ENCODE measurements at regions not wholly inside any gene's neighbourhood (a gene's known extent, or its start where the extent isn't known, plus 50 kb on each side); places are given as distances from the start of the nearest gene placed in this dataset.
A peak's percentile ranks its signal among the peaks of the same experiment; 100 is the strongest.

DNA sequence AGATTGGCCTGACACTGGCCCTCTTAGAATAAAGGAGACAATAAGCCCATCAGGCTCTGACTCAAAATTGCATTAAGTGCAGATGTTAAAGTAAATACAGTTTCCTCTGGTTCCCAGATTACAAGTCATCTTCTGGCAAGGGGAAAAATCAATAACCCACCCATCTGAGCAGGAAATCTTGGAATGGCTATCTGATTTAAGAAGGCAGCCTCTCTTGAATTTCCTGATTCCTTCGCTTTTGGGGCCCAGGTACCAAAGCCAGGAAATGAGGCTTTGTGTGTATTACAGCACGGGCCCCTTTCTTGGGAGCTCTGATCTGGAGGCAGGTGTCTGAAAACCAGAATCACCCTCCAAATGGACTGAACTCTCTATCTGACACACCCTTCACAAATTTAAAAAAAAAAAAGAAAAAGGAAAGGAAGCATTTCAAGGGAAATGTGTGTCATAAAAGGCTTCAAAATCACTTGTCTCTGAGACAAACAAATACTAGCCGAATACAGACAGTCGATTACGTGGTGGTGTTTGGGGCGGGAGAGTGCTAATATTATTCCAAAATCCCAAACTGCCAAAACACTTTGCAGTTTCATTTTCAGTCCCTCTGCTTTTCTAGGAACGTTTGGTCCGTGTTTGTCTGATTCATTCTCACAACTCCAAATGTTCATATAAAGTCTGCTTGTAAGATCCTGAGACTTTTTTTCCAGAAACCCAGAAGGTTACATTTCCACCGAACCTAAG, 240.9 kb upstream of the CAMK1G start:
- H3K9me3 Mint-ChIP-seq, result no peaks in the 10 kb centered on the region
- no peaks in the 10 kb centered on the region for H3K4me1 Mint-ChIP-seq
- H3K27ac Mint-ChIP-seq, result no peak overlapping the region
- no peak for ATAC-seq
- DNase-seq (ENCODE audit: low spot score in 2 of 2), result no peak
- H3K36me3 Mint-ChIP-seq, result no peaks in the 10 kb centered on the region
- H3K4me3 Mint-ChIP-seq, result no peak overlapping the region

DNA sequence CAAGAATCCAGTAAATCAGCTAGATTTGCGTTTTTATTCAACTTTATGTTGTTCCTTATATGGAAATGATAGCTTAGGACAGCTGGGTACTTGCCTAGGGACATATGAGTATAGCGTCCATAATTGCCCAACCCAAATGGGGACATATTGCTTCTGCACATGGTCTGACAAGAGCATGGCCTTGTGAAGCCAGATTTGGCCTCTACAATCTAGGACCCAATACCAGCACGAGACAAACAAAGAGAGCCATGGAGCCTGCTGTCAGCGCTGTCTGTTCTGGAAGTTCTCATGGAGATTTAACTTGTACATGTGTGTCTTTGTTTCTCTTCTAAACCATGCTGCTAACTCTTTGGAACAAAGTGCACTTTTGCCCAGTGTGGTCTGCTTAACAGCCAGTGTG, 240.0 kb upstream of the CAMK1G start:
- ATAC-seq, result no peak
- H3K4me3 Mint-ChIP-seq, result no peak overlapping the region
- H3K4me1 Mint-ChIP-seq, result no peaks in the 10 kb centered on the region
- no peak for DNase-seq (ENCODE audit: low spot score in 2 of 2)
- no peaks in the 10 kb centered on the region for H3K36me3 Mint-ChIP-seq
- H3K27ac Mint-ChIP-seq, result no peak overlapping the region
- H3K9me3 Mint-ChIP-seq, result no peaks in the 10 kb centered on the region

DNA sequence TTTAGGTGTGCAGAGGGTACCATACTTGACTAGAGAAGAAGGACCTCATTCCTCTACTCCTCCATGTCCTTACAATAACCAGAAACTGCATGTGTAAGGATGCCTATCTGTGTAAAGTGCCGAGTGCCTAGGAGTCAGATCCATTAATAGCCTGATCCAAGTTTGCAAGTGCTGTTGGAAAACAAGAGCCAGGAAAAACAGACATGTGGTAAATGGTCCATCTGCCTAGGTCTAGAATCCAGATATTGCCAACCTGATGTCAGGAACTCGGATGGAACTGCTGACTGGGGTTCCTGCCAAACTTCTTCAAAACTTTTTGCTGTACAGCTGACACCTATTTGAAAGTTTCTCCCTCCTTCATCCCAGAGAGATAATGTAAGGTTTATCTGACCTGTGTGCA, 239.4 kb upstream of the CAMK1G start:
- H3K27ac Mint-ChIP-seq, result no peak overlapping the region
- DNase-seq (ENCODE audit: low spot score in 2 of 2) (no peak), ATAC-seq (no peak)

DNA sequence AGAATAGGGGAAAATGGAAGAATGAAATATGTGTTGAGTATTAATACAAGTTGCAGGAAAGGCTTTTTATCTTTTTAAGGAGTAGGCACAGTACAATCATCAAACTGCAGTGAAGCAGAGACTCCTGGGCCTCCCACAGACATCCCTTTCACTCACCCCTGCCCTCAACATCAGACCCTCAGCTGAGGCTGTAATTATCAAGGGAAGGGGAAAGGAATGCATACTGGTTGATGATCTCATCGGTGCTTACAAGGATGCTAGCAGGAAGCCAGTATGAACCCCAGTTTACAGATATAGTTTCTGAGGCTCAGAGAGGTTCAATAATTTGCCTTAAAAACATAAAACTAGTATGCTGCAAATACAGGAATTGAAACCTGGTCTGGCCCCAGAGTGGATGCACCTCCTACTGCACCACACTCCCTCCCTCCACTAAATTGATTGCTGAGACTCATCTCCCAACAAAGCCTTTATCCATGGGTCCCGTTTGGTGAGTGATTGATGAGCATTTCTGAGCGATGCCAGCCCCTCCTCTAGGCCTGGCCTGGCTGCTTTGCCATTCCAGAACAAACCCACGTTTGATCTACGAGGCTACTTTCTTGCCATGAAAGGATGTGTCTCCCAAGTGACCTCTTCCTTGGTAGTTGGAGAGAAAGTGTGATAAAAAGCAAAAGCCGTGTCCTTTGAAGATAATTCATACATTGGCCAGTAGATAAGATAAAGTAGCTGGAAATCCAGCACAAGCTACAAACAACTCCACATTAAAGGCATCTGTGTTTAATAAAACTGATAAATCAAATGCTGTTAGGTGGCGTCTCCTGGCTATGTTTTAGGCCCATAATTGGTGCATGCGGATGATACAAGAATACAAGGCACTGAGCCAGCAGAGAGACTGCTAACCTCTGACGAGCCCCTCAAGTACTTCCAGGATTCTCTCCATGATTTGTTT, 233.9 kb upstream of the CAMK1G start:
- Mint-ChIP-seq H3K27ac (no peak overlapping the region), H3K4me1 (no peaks in the 10 kb centered on the region)
- no peak for ATAC-seq

More for the DNA sequence above, 239.4 kb upstream of the CAMK1G start:
- H3K4me1 Mint-ChIP-seq, result no peaks in the 10 kb centered on the region
- no peaks in the 10 kb centered on the region for H3K9me3 Mint-ChIP-seq
- no peak overlapping the region for H3K4me3 Mint-ChIP-seq
- no peaks in the 10 kb centered on the region for H3K36me3 Mint-ChIP-seq

DNA sequence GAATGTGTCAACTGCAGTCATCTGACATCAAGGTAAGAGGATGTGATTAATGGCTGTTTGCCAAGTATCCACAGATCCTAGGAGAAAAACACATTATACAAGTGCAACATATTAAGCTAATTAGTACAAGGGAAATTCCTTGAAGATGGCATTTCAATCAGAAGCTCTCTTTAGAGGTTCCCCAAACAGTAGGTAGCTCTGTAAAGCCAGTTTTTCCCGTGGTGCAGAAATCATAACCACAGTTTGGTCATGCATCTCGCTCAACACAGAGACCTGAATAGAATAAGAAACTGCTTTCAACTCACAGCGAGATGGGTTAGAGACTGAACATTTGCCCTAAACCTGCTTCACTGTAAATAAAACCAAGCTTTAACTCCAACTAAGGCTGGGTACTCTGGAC, 230.5 kb upstream of the CAMK1G start:
- no peaks in the 10 kb centered on the region for H3K4me1 Mint-ChIP-seq
- no peak overlapping the region for H3K27ac Mint-ChIP-seq
- DNase-seq (ENCODE audit: low spot score in 2 of 2) (no peak), ATAC-seq (no peak)
- H3K9me3 Mint-ChIP-seq, result no peaks in the 10 kb centered on the region
- no peaks in the 10 kb centered on the region for H3K36me3 Mint-ChIP-seq
- H3K4me3 Mint-ChIP-seq, result no peak overlapping the region

More for the DNA sequence above, 233.9 kb upstream of the CAMK1G start:
- DNase-seq (ENCODE audit: low spot score in 2 of 2), result no peak
- no peak overlapping the region for H3K4me3 Mint-ChIP-seq
- H3K9me3 Mint-ChIP-seq, result no peaks in the 10 kb centered on the region
- no peaks in the 10 kb centered on the region for H3K36me3 Mint-ChIP-seq

DNA sequence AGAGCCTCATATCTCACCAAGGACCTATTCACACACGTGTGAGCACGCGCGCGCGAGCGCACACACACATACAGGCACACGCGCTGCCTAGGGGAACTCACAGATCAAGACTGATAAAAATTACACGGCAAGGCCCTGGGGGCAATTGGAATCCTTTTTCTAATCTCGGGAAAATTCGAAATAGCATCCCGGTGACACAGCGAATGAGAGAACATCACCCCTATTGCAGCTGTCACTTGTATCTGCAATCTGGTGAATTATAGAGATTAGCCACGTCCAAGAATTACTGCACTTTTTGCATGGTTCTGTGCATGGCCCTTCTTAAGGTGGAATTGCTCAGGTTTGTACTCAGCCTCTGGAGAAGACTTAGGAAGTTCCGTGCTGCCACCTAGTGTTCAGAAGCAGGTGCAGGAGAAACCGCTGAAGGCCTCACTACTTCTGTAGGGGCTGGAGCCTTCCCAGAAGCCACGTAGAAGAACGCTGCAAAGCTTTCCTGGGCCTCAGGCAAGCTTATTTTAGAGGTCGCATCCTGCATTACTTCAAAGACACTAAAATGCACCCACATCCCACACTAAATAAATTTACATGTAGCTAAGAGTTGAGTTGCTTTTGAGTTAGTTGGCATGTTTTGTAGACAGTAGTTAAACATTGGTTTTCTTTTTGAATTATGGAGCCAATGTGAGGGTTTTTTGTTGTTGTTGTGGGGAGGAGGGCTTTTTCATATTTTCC, 229.2 kb upstream of the CAMK1G start:
- Mint-ChIP-seq H3K36me3 (no peaks in the 10 kb centered on the region), H3K9me3 (no peaks in the 10 kb centered on the region), H3K4me3 (no peak overlapping the region), H3K4me1 (no peaks in the 10 kb centered on the region), H3K27ac (no peak overlapping the region)
- DNase-seq (ENCODE audit: low spot score in 2 of 2) (peak; percentile 9 to 59), ATAC-seq (peak; percentile 68)

DNA sequence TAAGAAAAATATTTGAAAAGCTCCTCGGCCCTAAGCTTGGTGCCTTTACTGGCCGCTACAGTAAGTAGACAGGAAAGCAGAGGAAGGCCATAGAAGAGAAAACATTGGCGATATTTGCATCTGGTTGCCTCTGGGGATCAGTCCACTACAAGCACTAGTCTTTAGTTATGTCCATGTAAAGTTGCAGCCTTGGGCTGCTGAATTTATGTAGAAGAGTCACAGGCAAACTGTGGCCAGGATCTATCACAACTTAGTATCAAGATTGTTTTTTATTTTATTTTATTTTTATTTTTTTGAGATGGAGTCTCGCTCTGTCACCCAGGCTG, 228.7 kb upstream of the CAMK1G start:
- ATAC-seq (no peak), DNase-seq (ENCODE audit: low spot score in 2 of 2) (no peak)
- no peaks in the 10 kb centered on the region for H3K9me3 Mint-ChIP-seq
- H3K4me3 Mint-ChIP-seq, result no peak overlapping the region
- no peaks in the 10 kb centered on the region for H3K36me3 Mint-ChIP-seq
- H3K27ac Mint-ChIP-seq, result no peak overlapping the region
- H3K4me1 Mint-ChIP-seq, result no peaks in the 10 kb centered on the region

DNA sequence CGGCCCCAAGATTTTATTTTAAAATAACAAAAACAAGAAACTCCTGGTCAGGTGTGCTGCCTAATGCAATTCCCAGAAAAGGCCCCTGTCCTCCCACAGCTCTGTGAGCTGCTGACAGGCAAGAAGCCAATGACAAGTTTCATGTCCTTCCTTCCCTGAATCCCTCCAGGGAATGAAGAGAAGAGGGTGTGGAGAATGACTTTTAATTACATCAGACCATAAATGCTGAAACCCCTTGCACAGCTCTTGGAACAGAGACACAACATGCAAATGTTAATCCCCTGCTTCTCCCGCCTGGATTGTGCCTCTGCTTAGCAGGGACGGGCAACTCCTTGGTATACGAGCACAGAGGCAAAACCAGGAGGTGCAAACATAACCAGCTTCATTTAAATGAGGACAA, 228.1 kb upstream of the CAMK1G start:
- no peaks in the 10 kb centered on the region for H3K4me1 Mint-ChIP-seq
- H3K36me3 Mint-ChIP-seq, result no peaks in the 10 kb centered on the region
- DNase-seq (ENCODE audit: low spot score in 2 of 2), result no peak
- H3K4me3 Mint-ChIP-seq, result no peak overlapping the region
- H3K9me3 Mint-ChIP-seq, result no peaks in the 10 kb centered on the region
- H3K27ac Mint-ChIP-seq, result no peak overlapping the region
- ATAC-seq, result no peak

DNA sequence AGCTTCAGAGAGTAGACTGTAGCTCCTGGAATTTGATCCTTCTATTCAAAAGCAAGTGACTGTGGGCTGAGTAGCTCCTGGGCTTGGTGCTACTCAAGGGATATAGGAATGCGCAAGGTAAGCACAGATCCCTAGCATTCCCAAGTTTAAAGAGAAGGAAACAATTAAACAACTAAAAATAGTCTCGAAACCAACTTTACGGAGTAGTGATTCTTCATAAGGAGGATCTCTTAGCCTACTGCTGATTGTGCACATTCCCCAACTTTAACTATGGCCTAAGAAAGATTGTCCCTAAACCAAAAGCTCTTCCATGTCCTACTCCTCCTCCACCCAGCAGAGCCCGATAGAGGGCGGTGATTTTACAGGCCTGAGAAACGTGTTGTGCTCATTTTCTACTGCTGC, 226.5 kb upstream of the CAMK1G start:
- no peak overlapping the region for H3K27ac Mint-ChIP-seq
- no peaks in the 10 kb centered on the region for H3K9me3 Mint-ChIP-seq
- ATAC-seq (no peak), DNase-seq (ENCODE audit: low spot score in 2 of 2) (no peak)
- H3K36me3 Mint-ChIP-seq, result no peaks in the 10 kb centered on the region
- H3K4me3 Mint-ChIP-seq, result no peak overlapping the region
- H3K4me1 Mint-ChIP-seq, result no peaks in the 10 kb centered on the region

DNA sequence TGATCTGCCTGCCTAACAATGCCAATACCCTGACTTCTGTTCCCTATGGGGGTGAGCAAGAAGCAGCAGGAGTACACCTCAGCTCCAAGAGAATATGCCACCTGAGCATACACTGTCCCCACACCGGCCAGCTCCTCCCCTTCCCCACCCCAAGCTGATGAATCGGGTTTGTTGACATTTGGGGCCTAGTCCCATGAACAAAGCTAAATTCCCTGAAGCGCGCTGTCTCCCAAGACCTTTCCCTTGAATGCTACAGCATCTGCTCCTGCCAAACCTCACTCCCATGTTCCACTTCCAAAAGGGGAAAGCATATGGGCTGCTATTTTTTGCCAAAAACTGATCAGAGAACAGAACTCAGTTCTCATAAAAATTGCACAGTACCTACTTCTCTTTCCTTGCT, 220.4 kb upstream of the CAMK1G start:
- ATAC-seq, result no peak
- DNase-seq (ENCODE audit: low spot score in 2 of 2), result no peak

DNA sequence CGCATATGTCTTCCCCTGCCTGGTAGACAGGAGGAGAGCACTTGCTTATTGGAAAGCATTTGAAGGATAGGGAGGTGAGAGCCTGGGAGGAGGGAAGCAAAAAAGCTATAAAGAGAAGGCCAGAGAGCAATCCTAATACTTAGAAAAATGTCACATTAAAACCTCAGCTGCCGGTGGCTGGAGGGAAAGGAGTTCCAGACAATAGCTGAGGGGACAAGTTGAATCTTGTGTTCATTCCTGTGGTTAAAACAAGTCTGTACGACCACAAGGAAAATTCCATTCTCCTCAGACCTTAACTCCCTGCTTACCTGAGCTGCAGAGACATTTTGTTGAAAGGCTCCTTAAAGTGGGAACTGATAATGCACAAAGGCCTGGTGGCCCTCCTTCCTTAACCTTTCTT, 218.8 kb upstream of the CAMK1G start:
- DNase-seq (ENCODE audit: low spot score in 2 of 2) (no peak), ATAC-seq (no peak)
- Mint-ChIP-seq H3K27ac (no peak overlapping the region), H3K4me3 (no peak overlapping the region), H3K9me3 (no peaks in the 10 kb centered on the region), H3K36me3 (no peaks in the 10 kb centered on the region), H3K4me1 (no peaks in the 10 kb centered on the region)

More for the DNA sequence above, 220.4 kb upstream of the CAMK1G start:
- Mint-ChIP-seq H3K4me3 (no peak overlapping the region), H3K27ac (no peak overlapping the region), H3K9me3 (no peaks in the 10 kb centered on the region), H3K4me1 (no peaks in the 10 kb centered on the region), H3K36me3 (no peaks in the 10 kb centered on the region)

DNA sequence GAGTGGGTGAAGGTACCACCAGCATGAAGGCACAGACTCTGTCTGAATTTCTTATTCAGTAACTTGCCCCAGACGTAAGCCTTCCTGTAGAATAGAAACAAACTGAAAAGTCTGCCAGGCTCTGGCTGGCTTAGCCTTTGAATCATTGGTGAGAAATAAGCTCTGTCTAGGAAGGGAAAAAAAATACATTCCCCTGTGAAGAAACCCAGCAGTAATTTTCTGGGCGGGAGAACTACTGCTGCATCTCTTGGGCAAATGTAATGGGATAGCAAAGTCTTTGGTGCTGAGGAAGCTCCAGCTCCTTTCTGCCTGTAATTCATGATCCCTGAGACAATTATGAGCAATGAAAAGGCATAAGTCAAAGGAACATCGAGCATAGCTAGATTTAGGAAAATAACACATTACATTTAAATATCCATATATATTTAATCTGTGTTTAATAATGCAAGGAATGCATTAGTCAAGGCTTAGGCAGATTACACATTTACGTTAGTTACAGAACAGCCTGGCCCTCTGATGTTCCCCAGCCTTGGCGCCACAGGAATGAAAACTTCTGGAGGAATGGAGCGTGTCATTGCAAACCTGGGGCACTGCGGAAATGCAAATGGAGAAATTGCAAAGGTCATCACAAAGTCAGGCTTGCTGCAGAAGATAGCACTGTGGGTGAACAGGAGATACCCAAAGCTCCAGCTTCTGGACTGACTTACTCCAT, 216.3 kb upstream of the CAMK1G start:
- Mint-ChIP-seq H3K36me3 (no peaks in the 10 kb centered on the region), H3K9me3 (no peaks in the 10 kb centered on the region), H3K4me3 (no peak overlapping the region), H3K4me1 (no peaks in the 10 kb centered on the region), H3K27ac (no peak overlapping the region)
- DNase-seq (ENCODE audit: low spot score in 2 of 2) (no peak), ATAC-seq (no peak)

DNA sequence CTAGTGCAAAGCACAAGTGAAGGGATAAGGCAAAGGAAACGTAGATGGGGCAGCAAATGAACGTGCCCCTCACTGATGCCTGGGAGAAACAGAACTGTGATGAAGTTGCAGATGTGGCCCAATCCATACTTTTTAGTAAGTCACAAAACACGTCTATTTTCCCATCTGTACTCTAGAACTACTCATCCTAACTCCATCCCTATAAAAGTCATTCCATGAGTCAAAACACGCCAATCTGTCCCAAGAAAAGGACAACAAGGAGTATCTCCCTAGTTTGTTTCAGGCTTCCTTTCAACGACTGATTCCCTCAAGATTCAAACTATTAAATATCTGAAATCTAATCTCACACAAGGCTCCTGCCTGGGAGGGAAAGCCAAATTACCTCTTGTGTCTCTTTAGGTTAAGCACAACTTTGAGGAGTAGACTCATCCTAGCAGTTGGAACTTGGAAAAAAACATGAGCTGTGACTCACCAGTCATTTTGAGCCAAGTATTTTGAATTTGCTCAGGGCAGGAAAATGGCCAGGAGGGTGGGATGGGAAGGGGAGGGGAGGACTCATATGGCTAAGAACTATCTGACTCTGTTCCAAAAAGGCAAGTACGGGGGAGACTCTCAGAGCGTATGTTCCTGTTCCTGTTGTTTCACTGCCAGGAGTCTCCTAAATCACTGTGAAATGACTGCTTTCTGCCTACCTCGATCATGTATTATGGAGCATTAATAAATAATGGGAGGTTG, 214.5 kb upstream of the CAMK1G start:
- Mint-ChIP-seq H3K27ac (no peak overlapping the region), H3K4me1 (no peaks in the 10 kb centered on the region), H3K36me3 (no peaks in the 10 kb centered on the region), H3K9me3 (no peaks in the 10 kb centered on the region), H3K4me3 (no peak overlapping the region)
- DNase-seq (ENCODE audit: low spot score in 2 of 2), result no peak
- ATAC-seq, result no peak

DNA sequence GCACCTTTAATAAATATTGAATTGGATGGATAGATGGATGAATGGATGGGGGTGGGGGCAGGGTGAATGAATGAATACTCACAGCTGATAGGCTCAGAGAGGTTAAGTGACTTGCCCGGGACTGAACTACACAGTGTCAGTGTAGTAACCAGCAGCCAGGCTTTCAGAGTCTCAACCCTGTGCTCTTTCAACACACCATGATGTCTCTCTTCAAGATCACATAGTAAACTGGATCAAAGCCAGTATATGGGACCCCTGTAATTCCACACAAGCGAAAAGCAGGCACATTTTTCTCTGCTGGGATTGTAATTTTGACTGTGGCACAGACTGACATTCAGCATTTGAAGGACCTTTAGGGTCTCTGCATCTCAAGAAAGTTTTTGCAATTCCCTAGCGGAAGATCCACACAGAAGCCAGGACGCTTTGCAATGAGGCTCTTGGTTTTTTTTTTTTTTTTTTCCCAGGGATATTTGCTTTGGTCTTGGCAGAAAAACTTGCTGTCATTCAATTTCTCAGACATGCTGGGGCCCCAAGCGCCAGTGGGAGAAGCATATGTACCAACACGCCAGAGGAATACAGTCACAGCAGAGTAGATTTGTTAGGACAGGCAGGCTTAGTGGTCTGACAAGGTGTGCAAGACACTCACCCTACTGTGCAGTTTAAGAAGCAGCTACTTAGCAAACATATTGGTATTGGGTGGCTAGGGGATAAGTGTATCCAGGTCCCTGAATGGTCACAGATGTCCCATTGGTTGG, 213.1 kb upstream of the CAMK1G start:
- H3K27ac Mint-ChIP-seq, result no peak overlapping the region
- ATAC-seq (no peak), DNase-seq (ENCODE audit: low spot score in 2 of 2) (no peak)
- H3K36me3 Mint-ChIP-seq, result no peaks in the 10 kb centered on the region
- H3K4me1 Mint-ChIP-seq, result no peaks in the 10 kb centered on the region
- H3K9me3 Mint-ChIP-seq, result no peaks in the 10 kb centered on the region
- no peak overlapping the region for H3K4me3 Mint-ChIP-seq
